Endothelial cell of umbilical vein (primary cell): ENCODE measurements at regions not wholly inside any gene's neighbourhood (a gene's known extent, or its start where the extent isn't known, plus 50 kb on each side); places are given as distances from the start of the nearest gene placed in this dataset.

Experiments
- BruUV-seq: library from RNA; stranded (reverse); fragments of 400-500 nt; replicated peaks from 2 replicates; lab custom pipeline; 2021; lab: Mats Ljungman, UMichigan
- CTCF ChIA-PET: fragments of 300-600, 350-600 bp; sonication (Branson Sonifier 250); formaldehyde crosslinking; loops from one replicate; lab custom pipeline; 2021; ENCODE audit warnings: antibody characterized with exemption, inconsistent platforms; lab: Charles Lee
- POLR2A ChIA-PET: fragments of 300-600, 350-600 bp; sonication (Branson Sonifier 250); formaldehyde crosslinking; loops from one replicate; lab custom pipeline; 2021; ENCODE audit warnings: antibody characterized with exemption, inconsistent platforms; lab: Charles Lee
- DNase-seq: peaks from one replicate; pipeline ENCODE4 v3.0.0-alpha.2; 2011; ENCODE audit warnings: low read depth, low spot score
- FAIRE-seq: peaks from 2 replicates; lab custom pipeline; 2011; peaks lifted over from hg19 to GRCh38; lab: Jason Lieb, UNC
- H2AFZ ChIP-seq: 2 replicates; pipeline ENCODE4 v1.6.0; 2012; ENCODE audit warnings: low read depth, low read length, control low read depth, inconsistent platforms
- H3K27ac ChIP-seq: 2 replicates; pipeline ENCODE4 v1.5.1; 2011; ENCODE audit warnings: low read depth, mild to moderate bottlenecking, control low read depth, low read length, moderate library complexity; ENCODE audit not compliant: insufficient read depth
- H3K27me3 ChIP-seq, 2 experiments: 2 replicates each; pipeline versions ENCODE4 v1.6.0 to v1.6.1; 2011; ENCODE audit warnings: low read length in 2 of 2, mixed read lengths in 1 of 2; ENCODE audit not compliant: control insufficient read depth in 2 of 2, insufficient read depth in 2 of 2
- H3K36me3 ChIP-seq, 2 experiments: 2 replicates in 1 of 2; 3 replicates in 1 of 2; pipeline ENCODE4 v1.5.1; 2011; ENCODE audit warnings: low read length in 2 of 2, mild to moderate bottlenecking in 1 of 2, moderate library complexity in 1 of 2; ENCODE audit not compliant: control insufficient read depth in 2 of 2, insufficient read depth in 2 of 2; ENCODE audit errors: extremely low read depth in 1 of 2
- H3K4me1 ChIP-seq: 3 replicates; pipeline ENCODE4 v1.5.1; 2011; ENCODE audit warnings: mild to moderate bottlenecking, low read length; ENCODE audit not compliant: control insufficient read depth, insufficient read depth; ENCODE audit errors: extremely low read depth
- H3K4me2 ChIP-seq: 2 replicates; pipeline ENCODE4 v1.6.1; 2011; ENCODE audit warnings: low read length, control low read depth, mixed read lengths; ENCODE audit not compliant: insufficient read depth
- H3K4me3 ChIP-seq, 3 experiments: fragments of 200-600 bp in 1 of 3; sonication (generic), shearing (Covaris generic) in 1 of 3; replicated peaks in 1 of 3; 2 replicates each; pipeline ENCODE4 v1.5.1; 2011 to 2016; ENCODE audit warnings: control low read depth in 3 of 3, low read length in 3 of 3, mild to moderate bottlenecking in 2 of 3, inconsistent platforms in 1 of 3, low read depth in 1 of 3, moderate library complexity in 1 of 3; ENCODE audit not compliant: insufficient read depth in 1 of 3
- H3K79me2 ChIP-seq: 2 replicates; pipeline ENCODE4 v1.6.0; 2012; ENCODE audit warnings: low read length, inconsistent platforms; ENCODE audit not compliant: control insufficient read depth, insufficient read depth
- H3K9ac ChIP-seq: replicated peaks from 2 replicates; pipeline ENCODE3; 2011; ENCODE audit warnings: low read length, control low read depth; ENCODE audit not compliant: insufficient read depth; ENCODE audit errors: extremely low read depth
- H3K9me1 ChIP-seq: replicated peaks from 3 replicates; pipeline ENCODE4 v1.6.0; 2011; ENCODE audit warnings: mild to moderate bottlenecking, low read length; ENCODE audit not compliant: control insufficient read depth, insufficient read depth; ENCODE audit errors: extremely low read depth
- H3K9me3 ChIP-seq: replicated peaks from 2 replicates; pipeline ENCODE4 v1.5.1; 2012; ENCODE audit warnings: low read length, inconsistent platforms; ENCODE audit not compliant: control insufficient read depth, insufficient read depth
- H4K20me1 ChIP-seq: replicated peaks from 2 replicates; pipeline ENCODE3; 2011; ENCODE audit warnings: mild to moderate bottlenecking, low read length; ENCODE audit not compliant: control insufficient read depth, insufficient read depth; ENCODE audit errors: extremely low read depth
- CTCF ChIP-seq, 2 donors: IDR thresholded peaks; 1 replicate in 1 of 2; 2 replicates in 1 of 2; pipeline ENCODE4 v1.5.1; 2011; ENCODE audit warnings: low read length in 2 of 2, mild to moderate bottlenecking in 2 of 2, moderate library complexity in 2 of 2, control low read depth in 1 of 2, inconsistent platforms in 1 of 2, low read depth in 1 of 2; ENCODE audit not compliant: insufficient read depth in 1 of 2; ENCODE audit errors: extremely low read depth in 1 of 2
- EZH2 ChIP-seq: IDR thresholded peaks from 2 replicates; pipeline ENCODE4 v1.6.1; 2012; ENCODE audit warnings: borderline replicate concordance, low read depth, mild to moderate bottlenecking, moderate library complexity, low read length, inconsistent platforms; ENCODE audit not compliant: severe bottlenecking
- FOS ChIP-seq: IDR thresholded peaks from 2 replicates; pipeline ENCODE4 v1.6.1; 2011; ENCODE audit warnings: mild to moderate bottlenecking, low read length, moderate library complexity, borderline replicate concordance; ENCODE audit not compliant: insufficient read depth
- GATA2 ChIP-seq: IDR thresholded peaks from 2 replicates; pipeline ENCODE4 v1.7.0; 2011; ENCODE audit warnings: low read depth, mild to moderate bottlenecking, moderate library complexity, mixed read lengths, low read length; ENCODE audit not compliant: insufficient read length, insufficient read depth
- JUN ChIP-seq: IDR thresholded peaks from 2 replicates; pipeline ENCODE4 v1.6.1; 2011; ENCODE audit warnings: borderline replicate concordance, low read depth; ENCODE audit not compliant: insufficient read length, insufficient read depth
- MYC ChIP-seq: IDR thresholded peaks from one replicate; pipeline ENCODE4 v1.6.1; 2011; ENCODE audit warnings: mild to moderate bottlenecking, low read depth, low read length
- POLR2AphosphoS5 ChIP-seq: IDR thresholded peaks from 2 replicates; pipeline ENCODE4 v1.6.1; 2012; ENCODE audit warnings: low read depth, mild to moderate bottlenecking, control low read depth, low read length, moderate library complexity; ENCODE audit not compliant: insufficient read depth
- dilution Hi-C: fragments of 300-500 bp; cut with MboI; formaldehyde crosslinking; loops from one replicate; pipeline ENCODE4 v1.15.0; 2019; ENCODE audit warnings: low sequenced_read_pairs; ENCODE audit not compliant: extremely low pct_ligation_motif_present
- intact Hi-C: fragments of 100-400 bp; cut with micrococcal nuclease; formaldehyde crosslinking; loops from one replicate; pipeline ENCODE4 v1.10.0; 2022
- TF ChIP-seq, protein P1 (sequence below): IDR thresholded peaks from 2 replicates; pipeline ENCODE4 v1.6.1; 2011; ENCODE audit not compliant: insufficient read depth, insufficient read length

DNA sequence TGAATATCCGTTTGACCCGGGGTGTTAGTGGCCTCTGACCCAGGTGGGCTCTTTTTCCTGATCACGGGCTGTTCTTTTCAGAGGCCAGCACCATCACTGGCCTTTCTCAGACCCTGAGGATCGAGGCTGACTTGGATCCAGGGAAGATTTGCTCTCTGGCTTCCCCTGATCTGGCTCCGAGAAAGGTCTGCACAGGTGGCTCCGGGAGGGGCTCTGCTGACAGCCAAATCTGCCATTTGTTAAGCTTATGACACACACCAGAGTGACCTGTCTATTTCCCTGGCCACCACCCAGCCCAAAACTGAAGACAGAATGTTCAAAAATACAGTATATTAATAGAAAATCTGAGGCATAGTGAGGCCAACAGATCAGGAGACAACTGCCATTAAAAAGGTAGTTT, 221.8 kb upstream of the TNRC6C start:
- Histone ChIP-seq H3K27ac (no peak overlapping the region), H2AFZ (no peak overlapping the region), H4K20me1 (no peaks in the 10 kb centered on the region), H3K79me2 (no peaks in the 10 kb centered on the region), H3K4me3 (no peak overlapping the region), H3K4me2 (no peak overlapping the region), H3K9me1 (no peaks in the 10 kb centered on the region), H3K4me1 (no peaks in the 10 kb centered on the region), H3K9me3 (no peaks in the 10 kb centered on the region), H3K27me3 (peaks cover 9 to 10% of the 10 kb centered on the region in 2 experiments), H3K36me3 (no peaks in the 10 kb centered on the region), H3K9ac (no peak overlapping the region)
- ChIA-PET CTCF (interaction anchor here (0.5 kb wide), 1 partner anchor 908 kb away, joined by 3 read pairs; no protein-coding TSS in a partner anchor), POLR2A (no interaction called here)
- TF ChIP-seq FOS (no peak), POLR2AphosphoS5 (no peak), CTCF (IDR thresholded peaks at IDR 0.05; ENCODE audit: extremely low read depth in 1 of 2, insufficient read depth in 1 of 2, low read depth in 1 of 2, low read length in 2 of 2) (no peak), JUN (no peak), MYC (no peak), EZH2 (no peak), GATA2 (no peak)
- TF ChIP-seq, protein P1, sequence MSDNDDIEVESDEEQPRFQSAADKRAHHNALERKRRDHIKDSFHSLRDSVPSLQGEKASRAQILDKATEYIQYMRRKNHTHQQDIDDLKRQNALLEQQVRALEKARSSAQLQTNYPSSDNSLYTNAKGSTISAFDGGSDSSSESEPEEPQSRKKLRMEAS, result no peak
- no peak for FAIRE-seq
- DNase-seq, result no peak
- no TSS peak for BruUV-seq
- dilution Hi-C loops (no loop called here), intact Hi-C loops (no loop called here)
